ENCODE measurements at regions not wholly inside any gene's neighbourhood (a gene's known extent, or its start where the extent isn't known, plus 50 kb on each side); places are given as distances from the start of the nearest gene placed in this dataset.

- H3K9me3 ChIP-seq, result no peaks in the 10 kb centered on the region
- no peaks in the 10 kb centered on the region for H3K4me1 ChIP-seq
- H3K9ac ChIP-seq (ENCODE audit: low read depth in 2 of 2, low read length in 2 of 2), result no peak overlapping the region
- no peaks in the 10 kb centered on the region for H3K27me3 ChIP-seq
- TF ChIP-seq, protein P1, sequence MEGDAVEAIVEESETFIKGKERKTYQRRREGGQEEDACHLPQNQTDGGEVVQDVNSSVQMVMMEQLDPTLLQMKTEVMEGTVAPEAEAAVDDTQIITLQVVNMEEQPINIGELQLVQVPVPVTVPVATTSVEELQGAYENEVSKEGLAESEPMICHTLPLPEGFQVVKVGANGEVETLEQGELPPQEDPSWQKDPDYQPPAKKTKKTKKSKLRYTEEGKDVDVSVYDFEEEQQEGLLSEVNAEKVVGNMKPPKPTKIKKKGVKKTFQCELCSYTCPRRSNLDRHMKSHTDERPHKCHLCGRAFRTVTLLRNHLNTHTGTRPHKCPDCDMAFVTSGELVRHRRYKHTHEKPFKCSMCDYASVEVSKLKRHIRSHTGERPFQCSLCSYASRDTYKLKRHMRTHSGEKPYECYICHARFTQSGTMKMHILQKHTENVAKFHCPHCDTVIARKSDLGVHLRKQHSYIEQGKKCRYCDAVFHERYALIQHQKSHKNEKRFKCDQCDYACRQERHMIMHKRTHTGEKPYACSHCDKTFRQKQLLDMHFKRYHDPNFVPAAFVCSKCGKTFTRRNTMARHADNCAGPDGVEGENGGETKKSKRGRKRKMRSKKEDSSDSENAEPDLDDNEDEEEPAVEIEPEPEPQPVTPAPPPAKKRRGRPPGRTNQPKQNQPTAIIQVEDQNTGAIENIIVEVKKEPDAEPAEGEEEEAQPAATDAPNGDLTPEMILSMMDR (IDR thresholded peaks at IDR 0.05), result no peak
- no peaks in the 10 kb centered on the region for H3K36me3 ChIP-seq
- H3K4me3 ChIP-seq, result no peak overlapping the region
- no peak for DNase-seq
- no peak overlapping the region for H3K27ac ChIP-seq
- intact Hi-C loops (cut with DNase I), result no loop called here
Measured at GRCh38 chr14:23719225-23719985, 83.2 kb downstream of the DHRS2 start.

DNA sequence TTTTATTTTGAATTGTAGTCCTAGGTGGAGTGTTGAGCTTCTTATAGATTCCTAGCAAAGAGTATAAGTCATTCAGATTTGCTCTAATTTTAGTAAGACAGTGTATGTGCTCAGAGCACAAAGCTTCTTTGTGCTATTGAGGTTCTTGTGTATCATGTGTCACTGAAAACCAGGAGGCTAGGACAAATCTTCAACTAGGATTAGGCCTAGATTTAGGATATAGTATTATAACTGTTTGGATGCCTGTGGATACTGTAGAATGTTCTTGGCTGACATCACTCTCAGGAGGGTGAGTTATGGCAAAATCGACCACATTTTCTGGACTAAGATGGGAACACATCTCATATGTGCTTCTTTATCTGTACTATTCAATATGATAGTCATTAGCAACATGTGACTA, 86.5 kb downstream of the DHRS2 start:
- no peak overlapping the region for H3K27ac ChIP-seq
- H3K36me3 ChIP-seq, result no peaks in the 10 kb centered on the region
- DNase-seq, result no peak
- H3K27me3 ChIP-seq, result no peaks in the 10 kb centered on the region
- no peak overlapping the region for H3K9ac ChIP-seq (ENCODE audit: low read depth in 2 of 2, low read length in 2 of 2)
- H3K9me3 ChIP-seq, result no peaks in the 10 kb centered on the region
- TF ChIP-seq, protein P1 (IDR thresholded peaks at IDR 0.05), result no peak
- no peak overlapping the region for H3K4me3 ChIP-seq
- no peaks in the 10 kb centered on the region for H3K4me1 ChIP-seq
- intact Hi-C loops (cut with DNase I), result loop anchor here (10.0 kb wide), 1 partner anchor 138 kb away; no protein-coding TSS in a partner anchor

- Histone ChIP-seq H3K9ac (ENCODE audit: low read depth in 2 of 2, low read length in 2 of 2) (no peak overlapping the region), H3K36me3 (no peaks in the 10 kb centered on the region), H3K27ac (no peak overlapping the region), H3K9me3 (no peaks in the 10 kb centered on the region), H3K4me1 (no peaks in the 10 kb centered on the region), H3K4me3 (no peak overlapping the region), H3K27me3 (no peaks in the 10 kb centered on the region)
- no peak for DNase-seq
- TF ChIP-seq, protein P1 (IDR thresholded peaks at IDR 0.05), result no peak
- intact Hi-C loops (cut with DNase I), result loop anchor here (10.0 kb wide), 1 partner anchor 139 kb away; no protein-coding TSS in a partner anchor
Measured at GRCh38 chr14:23723911-23724310, 87.7 kb downstream of the DHRS2 start.

DNA sequence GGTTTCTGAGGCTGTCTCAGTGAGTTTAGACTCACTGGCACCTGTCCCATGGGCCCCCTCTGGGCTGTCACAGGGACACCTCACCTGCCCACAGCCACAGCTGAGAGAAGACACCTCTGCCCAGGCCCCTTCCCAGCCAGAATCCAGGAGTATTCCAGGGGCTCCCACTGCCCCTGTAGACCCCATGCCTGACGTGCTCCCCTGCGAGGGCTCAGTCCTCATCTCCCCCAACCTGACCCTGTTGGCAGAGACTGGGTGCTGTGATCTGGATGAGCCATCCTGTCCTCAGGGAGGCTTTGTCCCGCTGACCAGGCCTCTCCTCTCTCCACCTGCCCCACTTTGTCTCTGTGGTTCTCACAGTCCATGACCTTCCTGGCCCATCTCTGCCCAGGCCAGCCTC, 89.4 kb downstream of the DHRS2 start:
- no peaks in the 10 kb centered on the region for H3K9me3 ChIP-seq
- no peaks in the 10 kb centered on the region for H3K36me3 ChIP-seq
- H3K27me3 ChIP-seq, result no peaks in the 10 kb centered on the region
- intact Hi-C loops (cut with DNase I), result loop anchor here (5.0 to 10.0 kb wide), 3 partner anchors 141 to 202 kb away; no protein-coding TSS in a partner anchor
- TF ChIP-seq, protein P1 (IDR thresholded peaks at IDR 0.05), result no peak
- no peak for DNase-seq
- H3K4me1 ChIP-seq, result no peaks in the 10 kb centered on the region
- no peak overlapping the region for H3K4me3 ChIP-seq
- H3K27ac ChIP-seq, result no peak overlapping the region
- H3K9ac ChIP-seq (ENCODE audit: low read depth in 2 of 2, low read length in 2 of 2), result no peak overlapping the region

DNA sequence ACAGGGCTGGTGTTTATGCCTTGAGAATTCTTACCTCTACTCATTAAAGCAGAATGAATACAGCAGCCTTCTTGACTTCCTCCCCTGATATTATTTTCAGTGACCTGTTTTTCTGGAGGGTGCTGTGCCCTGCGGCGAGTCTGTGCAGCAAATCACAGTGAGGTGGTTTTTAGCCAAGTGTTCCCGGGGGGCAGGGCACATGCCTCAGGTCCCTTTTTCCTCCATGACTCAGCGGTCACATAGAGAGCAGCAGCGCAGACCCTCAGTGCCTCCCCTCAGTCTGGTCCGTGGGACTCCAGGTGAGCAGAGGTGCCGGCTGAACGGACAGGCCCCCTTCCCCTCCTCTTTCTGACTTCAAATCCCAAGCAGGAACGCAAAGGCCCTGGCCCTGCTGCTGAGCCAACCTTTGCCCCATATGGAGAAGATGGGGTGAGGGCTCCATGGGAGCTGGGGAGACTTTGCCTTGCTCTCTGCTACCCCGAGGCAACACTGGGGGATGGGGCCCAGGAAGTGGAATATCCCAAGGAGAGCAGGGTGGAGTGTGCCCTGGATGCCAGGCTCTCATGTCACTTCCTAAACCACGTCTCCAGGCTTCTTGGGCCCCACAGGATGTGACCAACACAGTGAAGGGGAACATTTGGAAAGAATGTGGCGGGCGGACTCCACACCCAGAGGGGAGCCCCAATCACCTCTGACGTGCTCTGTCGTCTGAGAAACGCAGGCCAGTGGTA, 90.0 kb downstream of the DHRS2 start:
- DNase-seq, result no peak

More for the DNA sequence above, 90.0 kb downstream of the DHRS2 start:
- Histone ChIP-seq H3K9ac (ENCODE audit: low read depth in 2 of 2, low read length in 2 of 2) (no peak overlapping the region), H3K36me3 (no peaks in the 10 kb centered on the region), H3K27me3 (no peaks in the 10 kb centered on the region), H3K4me1 (no peaks in the 10 kb centered on the region), H3K27ac (no peak overlapping the region), H3K9me3 (no peaks in the 10 kb centered on the region), H3K4me3 (no peak overlapping the region)
- intact Hi-C loops (cut with DNase I), result loop anchor here (5.0 to 10.0 kb wide), 3 partner anchors 141 to 201 kb away; no protein-coding TSS in a partner anchor
- TF ChIP-seq, protein P1 (IDR thresholded peaks at IDR 0.05), result no peak

All from colonic mucosa (tissue), 4 donors.